ENCODE measurements at regions not wholly inside any gene's neighbourhood (a gene's known extent, or its start where the extent isn't known, plus 50 kb on each side); places are given as distances from the start of the nearest gene placed in this dataset.

- intact Hi-C loops (cut with DNase I): no loop called here
- DNase-seq (ENCODE audit: low spot score): no peak
These were observed 51.0 kb upstream of the EGFLAM start for GRCh38 chr5:38207343-38207742.

- DNase-seq (ENCODE audit: low spot score): no peak
- intact Hi-C loops (cut with DNase I): no loop called here
These were observed 55.6 kb upstream of the EGFLAM start for GRCh38 chr5:38202741-38203140.

- DNase-seq (ENCODE audit: low spot score): no peak
- intact Hi-C loops (cut with DNase I): no loop called here
These were observed 57.3 kb upstream of the EGFLAM start for GRCh38 chr5:38200872-38201557.

GRCh38 chr5:38197118-38197517, 61.2 kb upstream of the EGFLAM start:
- intact Hi-C loops (cut with DNase I): loop anchor here (10.0 kb wide), 1 partner anchor 782 kb away; no protein-coding TSS in a partner anchor

GRCh38 chr5:38193015-38193581, 65.3 kb upstream of the EGFLAM start:
- peak; percentile 80 for DNase-seq (ENCODE audit: low spot score)
- intact Hi-C loops (cut with DNase I): loop anchor here (10.0 kb wide), 1 partner anchor 778 kb away; no protein-coding TSS in a partner anchor

More at GRCh38 chr5:38197118-38197517, 61.2 kb upstream of the EGFLAM start:
- DNase-seq (ENCODE audit: low spot score): no peak

- DNase-seq (ENCODE audit: low spot score): no peak
- intact Hi-C loops (cut with DNase I): loop anchor here (1.0 to 10.0 kb wide), 2 partner anchors 354 to 777 kb away; no protein-coding TSS in a partner anchor
These were observed 66.7 kb upstream of the EGFLAM start for GRCh38 chr5:38191693-38192092.

GRCh38 chr5:38190111-38190510, 68.2 kb upstream of the EGFLAM start:
- intact Hi-C loops (cut with DNase I): loop anchor here (10.0 kb wide), 1 partner anchor 775 kb away; no protein-coding TSS in a partner anchor
- no peak for DNase-seq (ENCODE audit: low spot score)

GRCh38 chr5:38189081-38189504, 69.3 kb upstream of the EGFLAM start:
- intact Hi-C loops (cut with DNase I): no loop called here
- no peak for DNase-seq (ENCODE audit: low spot score)

- intact Hi-C loops (cut with DNase I): no loop called here
- no peak for DNase-seq (ENCODE audit: low spot score)
These were observed 69.8 kb upstream of the EGFLAM start for GRCh38 chr5:38188591-38188990.

GRCh38 chr5:38187532-38187931, 70.8 kb upstream of the EGFLAM start:
- intact Hi-C loops (cut with DNase I): no loop called here
- no peak for DNase-seq (ENCODE audit: low spot score)

- intact Hi-C loops (cut with DNase I): no loop called here
- no peak for DNase-seq (ENCODE audit: low spot score)
These were observed 73.7 kb upstream of the EGFLAM start for GRCh38 chr5:38184627-38185026.

GRCh38 chr5:38182991-38183390, 75.4 kb upstream of the EGFLAM start:
- intact Hi-C loops (cut with DNase I): no loop called here
- DNase-seq (ENCODE audit: low spot score): no peak

GRCh38 chr5:38168029-38168428, 90.3 kb upstream of the EGFLAM start:
- DNase-seq (ENCODE audit: low spot score): no peak
- intact Hi-C loops (cut with DNase I): no loop called here

- intact Hi-C loops (cut with DNase I): no loop called here
- DNase-seq (ENCODE audit: low spot score): no peak
These were observed 90.8 kb upstream of the EGFLAM start for GRCh38 chr5:38167562-38167996.

GRCh38 chr5:38166832-38167231, 91.5 kb upstream of the EGFLAM start:
- intact Hi-C loops (cut with DNase I): no loop called here

GRCh38 chr5:38165435-38165834, 92.9 kb upstream of the EGFLAM start:
- no peak for DNase-seq (ENCODE audit: low spot score)
- intact Hi-C loops (cut with DNase I): no loop called here

More at GRCh38 chr5:38166832-38167231, 91.5 kb upstream of the EGFLAM start:
- no peak for DNase-seq (ENCODE audit: low spot score)

GRCh38 chr5:38164776-38165399, 93.5 kb upstream of the EGFLAM start:
- no peak for DNase-seq (ENCODE audit: low spot score)
- intact Hi-C loops (cut with DNase I): no loop called here

- intact Hi-C loops (cut with DNase I): no loop called here
- DNase-seq (ENCODE audit: low spot score): no peak
These were observed 94.6 kb upstream of the EGFLAM start for GRCh38 chr5:38163636-38164237.

- no peak for DNase-seq (ENCODE audit: low spot score)
- intact Hi-C loops (cut with DNase I): no loop called here
These were observed 95.7 kb upstream of the EGFLAM start for GRCh38 chr5:38162625-38163024.

GRCh38 chr5:38157024-38157423, 101.3 kb upstream of the EGFLAM start:
- intact Hi-C loops (cut with DNase I): no loop called here
- no peak for DNase-seq (ENCODE audit: low spot score)
